Cardiac muscle cell (in vitro differentiated cells and primary cell): ENCODE measurements at regions not wholly inside any gene's neighbourhood (a gene's known extent, or its start where the extent isn't known, plus 50 kb on each side); places are given as distances from the start of the nearest gene placed in this dataset.

Source experiments
- DNase-seq, 2 donors: peaks; one replicate each; pipeline versions ENCODE4 v3.0.0 to v3.0.0-alpha.2; 2010 to 2017; ENCODE audit warnings: low read depth in 1 of 2, low spot score in 1 of 2
- H3K27ac ChIP-seq: fragments of 200-600 bp; sonication (generic); 2 replicates; pipeline ENCODE4 v1.5.1; 2016
- H3K27me3 ChIP-seq: fragments of 200-600 bp; sonication (generic); 2 replicates; pipeline ENCODE4 v1.6.0; 2016; ENCODE audit warnings: control low read depth
- H3K36me3 ChIP-seq: fragments of 200-600 bp; sonication (generic); 2 replicates; pipeline ENCODE4 v1.5.1; 2016; ENCODE audit warnings: control low read depth
- H3K4me1 ChIP-seq: fragments of 200-600 bp; sonication (generic); 2 replicates; pipeline ENCODE4 v1.8.1; 2017; ENCODE audit warnings: low read depth, mild to moderate bottlenecking, mixed run types
- H3K4me3 ChIP-seq: fragments of 200-600 bp; sonication (generic); 2 replicates; pipeline ENCODE4 v1.5.1; 2016; ENCODE audit warnings: mild to moderate bottlenecking
- H3K9me3 ChIP-seq: fragments of 200-600 bp; sonication (generic); 2 replicates; pipeline ENCODE4 v1.5.1; 2017; ENCODE audit warnings: low read depth, mild to moderate bottlenecking, control low read depth
- TF ChIP-seq, protein P1 (sequence below): IDR thresholded peaks from 2 replicates; pipeline ENCODE4 v1.5.1; 2012; ENCODE audit warnings: low read depth, mild to moderate bottlenecking, low read length

DNA sequence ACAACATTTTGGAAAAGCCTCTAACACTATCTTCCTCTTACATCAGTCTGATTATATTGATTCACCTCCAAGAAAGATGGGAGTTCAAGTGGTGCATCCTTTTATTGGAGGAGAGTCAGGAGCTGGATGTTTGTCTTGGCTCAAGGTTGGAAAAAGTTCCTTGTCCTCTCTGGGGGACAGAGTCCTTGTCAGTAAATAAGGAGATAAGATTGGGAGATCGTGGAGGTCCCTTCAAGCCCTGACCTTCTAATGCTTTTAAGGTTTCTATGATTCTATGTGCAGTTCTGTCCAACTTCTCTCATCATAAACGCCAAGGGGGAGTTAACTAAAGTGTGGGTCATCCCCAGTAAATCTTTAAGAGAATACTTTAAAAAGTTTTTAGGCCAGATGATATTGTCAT is 60.9 kb upstream of the CCBE1 start:
- H3K9me3 ChIP-seq: no peaks in the 10 kb centered on the region
- peaks cover 17% of the 10 kb centered on the region for H3K27me3 ChIP-seq
- H3K27ac ChIP-seq: no peak overlapping the region
- TF ChIP-seq, protein P1, sequence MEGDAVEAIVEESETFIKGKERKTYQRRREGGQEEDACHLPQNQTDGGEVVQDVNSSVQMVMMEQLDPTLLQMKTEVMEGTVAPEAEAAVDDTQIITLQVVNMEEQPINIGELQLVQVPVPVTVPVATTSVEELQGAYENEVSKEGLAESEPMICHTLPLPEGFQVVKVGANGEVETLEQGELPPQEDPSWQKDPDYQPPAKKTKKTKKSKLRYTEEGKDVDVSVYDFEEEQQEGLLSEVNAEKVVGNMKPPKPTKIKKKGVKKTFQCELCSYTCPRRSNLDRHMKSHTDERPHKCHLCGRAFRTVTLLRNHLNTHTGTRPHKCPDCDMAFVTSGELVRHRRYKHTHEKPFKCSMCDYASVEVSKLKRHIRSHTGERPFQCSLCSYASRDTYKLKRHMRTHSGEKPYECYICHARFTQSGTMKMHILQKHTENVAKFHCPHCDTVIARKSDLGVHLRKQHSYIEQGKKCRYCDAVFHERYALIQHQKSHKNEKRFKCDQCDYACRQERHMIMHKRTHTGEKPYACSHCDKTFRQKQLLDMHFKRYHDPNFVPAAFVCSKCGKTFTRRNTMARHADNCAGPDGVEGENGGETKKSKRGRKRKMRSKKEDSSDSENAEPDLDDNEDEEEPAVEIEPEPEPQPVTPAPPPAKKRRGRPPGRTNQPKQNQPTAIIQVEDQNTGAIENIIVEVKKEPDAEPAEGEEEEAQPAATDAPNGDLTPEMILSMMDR: no peak
- H3K4me1 ChIP-seq: no peaks in the 10 kb centered on the region
- no peak overlapping the region for H3K4me3 ChIP-seq
- DNase-seq: no peak
- no peaks in the 10 kb centered on the region for H3K36me3 ChIP-seq

DNA sequence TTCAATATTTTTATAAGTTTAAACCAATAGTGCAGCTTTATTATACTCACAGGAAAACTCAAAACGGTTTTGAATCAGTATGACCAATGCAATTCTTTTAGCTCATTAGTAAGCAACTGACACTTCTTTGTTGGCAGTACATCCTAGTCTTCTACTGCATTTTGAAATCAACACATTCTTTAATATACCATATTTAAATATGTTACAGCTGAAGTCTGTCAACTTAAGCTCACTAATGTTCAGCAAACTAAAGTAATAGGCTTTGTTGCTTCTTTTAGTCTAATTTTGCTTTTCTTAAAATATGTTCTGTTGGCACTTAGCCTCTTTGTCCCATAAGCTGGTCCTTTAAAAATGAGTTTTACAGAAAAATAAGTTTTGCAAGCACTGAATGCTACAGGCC is 55.4 kb upstream of the CCBE1 start:
- no peaks in the 10 kb centered on the region for H3K36me3 ChIP-seq
- H3K27ac ChIP-seq: no peak overlapping the region
- peaks cover 43% of the 10 kb centered on the region for H3K27me3 ChIP-seq
- DNase-seq: peak in 1 of 2 donors; percentile 48
- TF ChIP-seq, protein P1: no peak
- H3K4me1 ChIP-seq: no peaks in the 10 kb centered on the region
- H3K9me3 ChIP-seq: no peaks in the 10 kb centered on the region
- H3K4me3 ChIP-seq: no peak overlapping the region

DNA sequence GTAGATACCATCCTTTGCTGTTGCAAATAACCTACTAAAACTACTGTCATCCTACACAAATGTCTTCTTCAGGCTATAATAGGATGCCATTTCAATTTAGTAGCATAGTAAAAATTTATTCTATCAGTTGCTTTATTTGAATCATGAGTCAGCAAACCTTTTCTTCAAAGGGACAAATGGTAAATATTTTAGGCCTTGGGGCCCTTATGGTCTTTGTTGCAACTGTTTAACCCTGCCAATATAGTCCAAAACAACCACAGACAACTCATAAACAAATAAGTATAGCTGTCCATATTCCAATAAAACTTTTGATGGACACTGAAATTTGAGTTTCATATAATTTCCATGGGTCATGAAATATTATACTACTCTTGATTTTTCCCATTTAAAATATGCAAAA is 54.0 kb upstream of the CCBE1 start:
- H3K4me3 ChIP-seq: no peak overlapping the region
- no peaks in the 10 kb centered on the region for H3K36me3 ChIP-seq
- TF ChIP-seq, protein P1: no peak
- no peak overlapping the region for H3K27ac ChIP-seq
- DNase-seq: no peak
- H3K9me3 ChIP-seq: no peaks in the 10 kb centered on the region
- H3K27me3 ChIP-seq: peaks cover 41% of the 10 kb centered on the region
- no peaks in the 10 kb centered on the region for H3K4me1 ChIP-seq

DNA sequence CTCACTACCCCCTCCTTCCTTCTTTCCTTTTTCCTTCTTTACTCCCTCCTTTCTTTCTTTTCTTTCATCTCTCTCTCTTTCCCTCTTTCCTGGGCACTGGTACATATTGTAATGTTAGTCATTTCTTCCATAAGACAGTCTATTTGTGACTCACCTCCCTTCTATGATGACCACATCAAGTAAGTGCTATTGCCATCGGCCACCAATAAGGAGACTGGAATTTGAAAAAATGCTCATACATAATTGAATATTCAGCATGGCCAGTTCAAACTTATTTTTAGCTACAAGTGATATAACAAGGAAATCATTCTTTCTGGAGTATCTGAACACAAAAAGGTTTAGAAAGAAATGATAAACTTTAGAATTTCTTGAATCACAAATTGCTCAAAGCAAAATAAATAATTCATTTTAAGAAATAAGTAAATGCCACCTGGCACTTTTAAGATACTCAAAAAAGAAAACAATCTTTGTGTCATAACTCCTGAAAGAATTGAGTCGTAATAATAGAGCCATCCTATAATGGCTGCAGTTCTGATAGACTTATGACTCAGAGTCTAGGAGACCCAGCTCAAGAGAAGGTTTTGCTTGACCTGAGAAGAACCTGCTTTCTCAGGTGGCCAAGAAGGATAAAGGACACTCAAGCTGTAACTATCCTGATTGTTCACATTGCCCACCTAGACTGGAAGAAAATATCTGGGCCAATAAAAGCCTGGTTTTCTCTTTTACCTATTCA is 51.6 kb upstream of the CCBE1 start:
- no peaks in the 10 kb centered on the region for H3K36me3 ChIP-seq
- H3K27me3 ChIP-seq: peaks cover 39% of the 10 kb centered on the region
- no peaks in the 10 kb centered on the region for H3K9me3 ChIP-seq
- DNase-seq: peak in 1 of 2 donors; percentile 68
- TF ChIP-seq, protein P1: no peak
- H3K4me3 ChIP-seq: no peak overlapping the region
- H3K4me1 ChIP-seq: peaks cover 3% of the 10 kb centered on the region
- no peak overlapping the region for H3K27ac ChIP-seq
